Heart left ventricle (tissue), 13 donors: ENCODE measurements at regions not wholly inside any gene's neighbourhood (a gene's known extent, or its start where the extent isn't known, plus 50 kb on each side); places are given as distances from the start of the nearest gene placed in this dataset.
"Not testable (repeated sequence)": the region's sequence is repeated elsewhere in the genome, so short reads cannot be mapped to it uniquely, and the experiment has no call there.

Experiments
- CTCF ChIP-seq, 12 donors: fragments of 200-600 bp; sonication (generic) in 4 of 12; IDR thresholded peaks; one replicate each; pipeline versions ENCODE4 v1.5.0 to v1.8.0; 2018 to 2022; ENCODE audit warnings: antibody characterized with exemption in 12 of 12, mild to moderate bottlenecking in 5 of 12
- POLR2A ChIP-seq, 2 donors: fragments of 450-650 bp; IDR thresholded peaks; one replicate each; pipeline ENCODE4 v1.6.1; 2017; ENCODE audit warnings: antibody characterized with exemption in 2 of 2, mild to moderate bottlenecking in 2 of 2, moderate library complexity in 2 of 2
- donor health status: ischemic (EF 13 %, LVEDD 7.1; RV severe dilation, severe dysfunction).
- donor health status: DM: no; HTN: yes; CAD: no.
- donor health status: DM: no; HTN: no; CAD: no.
- donor health status: ischemic (EF 25% LVEDD 6.9; RV normal size, moderate dysfunction).
- donor health status: ischemic (EF 25% LVEDD 5.7; RV mildly dilated, moderate dysfunction).
- donor health status: ischemic (EF 35%, LVEDD 5.7; RV mildly dilated, moderate dysfunction).
- donor health status: nonischemic (EF 11% LVEDD 7.7; RV severe dilation, severe dysfunction).
- donor health status: DM: yes; HTN: yes; CAD: no.
- donor health status: PGD.
- donor health status: ischemic (EF 29% LVEDD 5.4; RV normal size, mild dysfunction).
- donor health status: nonischemic (EF 23%, LVEDD 6.1; RV moderate dilation, normal function).

- not testable (repeated sequence) for TF ChIP-seq CTCF, POLR2A (IDR thresholded peaks at IDR 0.05)
Measured at GRCh38 chr9:90174346-90174745, 468.3 kb downstream of the DIRAS2 start.
